Right lobe of liver (tissue), 6 donors: ENCODE measurements at regions not wholly inside any gene's neighbourhood (a gene's known extent, or its start where the extent isn't known, plus 50 kb on each side); places are given as distances from the start of the nearest gene placed in this dataset.

Source experiments
- ATAC-seq, 4 donors: fragments of 200-7000 bp; cut with Tn5 transposase; one replicate each; pipeline ENCODE4 v1.9.1; 2020; ENCODE audit warnings: mild to moderate bottlenecking in 4 of 4, moderate library complexity in 4 of 4
- DNase-seq, 3 donors: peaks; one replicate each; pipeline ENCODE4 v3.0.0-alpha.2; 2020
- H3K27ac ChIP-seq, 3 donors: fragments of 200-600 bp; one replicate each; pipeline ENCODE4 v1.8.0; 2022
- H3K27me3 ChIP-seq, 2 donors: fragments of 200-600 bp; one replicate each; pipeline ENCODE4 v1.8.0; 2022
- H3K36me3 ChIP-seq, 4 donors: fragments of 200-600 bp; sonication (generic) in 1 of 4; one replicate each; pipeline versions ENCODE4 v1.5.1 to v1.8.0; 2017 to 2022; ENCODE audit warnings: control low read depth in 1 of 4
- H3K4me1 ChIP-seq, 4 donors: fragments of 200-600 bp; sonication (generic) in 1 of 4; one replicate each; pipeline versions ENCODE4 v1.5.1 to v1.8.0; 2017 to 2022; ENCODE audit warnings: control low read depth in 1 of 4
- H3K4me3 ChIP-seq, 3 donors: fragments of 200-600 bp; one replicate each; pipeline ENCODE4 v1.8.0; 2022
- H3K9me3 ChIP-seq, 4 donors: fragments of 200-600 bp; sonication (generic) in 1 of 4; one replicate each; pipeline versions ENCODE4 v1.5.1 to v1.8.0; 2017 to 2022; ENCODE audit warnings: control low read depth in 1 of 4
- POLR2A ChIP-seq: fragments of 450-650 bp; IDR thresholded peaks from one replicate; pipeline ENCODE4 v1.6.1; 2017; ENCODE audit warnings: antibody characterized with exemption, mild to moderate bottlenecking
- WGBS: methylation state at CpG from one replicate; pipeline ENCODE4 v1.1.6; 2018; ENCODE audit warnings: low coverage, low lambda C conversion rate; ENCODE audit not compliant: insufficient coverage; ENCODE audit errors: missing lambda C conversion rate; 5-methylcytosine and 5-hydroxymethylcytosine counted together
- intact Hi-C, 2 donors: fragments of 100-400 bp; cut with DNase I; formaldehyde crosslinking; loops; one replicate each; pipeline versions ENCODE4 v1.11.2 to v1.14.1; 2022
- TF ChIP-seq, protein P1 (sequence below), 4 donors: fragments of 200-600 bp in 3 of 4; fragments of 450-650 bp in 1 of 4; IDR thresholded peaks; one replicate each; pipeline versions ENCODE4 v1.5.1 to v1.8.0; 2016 to 2022; ENCODE audit warnings: antibody characterized with exemption in 4 of 4, mild to moderate bottlenecking in 2 of 4
- donor health status: DM: no; HTN: yes; CAD: no.
- donor health status: DM: no; HTN: no; CAD: no.
- donor health status: DM: no; HTN: no; CAD: no.
- donor health status: DM: no; HTN: yes; CAD: no.
- donor health status: DM: no; HTN: yes; CAD: no.

DNA sequence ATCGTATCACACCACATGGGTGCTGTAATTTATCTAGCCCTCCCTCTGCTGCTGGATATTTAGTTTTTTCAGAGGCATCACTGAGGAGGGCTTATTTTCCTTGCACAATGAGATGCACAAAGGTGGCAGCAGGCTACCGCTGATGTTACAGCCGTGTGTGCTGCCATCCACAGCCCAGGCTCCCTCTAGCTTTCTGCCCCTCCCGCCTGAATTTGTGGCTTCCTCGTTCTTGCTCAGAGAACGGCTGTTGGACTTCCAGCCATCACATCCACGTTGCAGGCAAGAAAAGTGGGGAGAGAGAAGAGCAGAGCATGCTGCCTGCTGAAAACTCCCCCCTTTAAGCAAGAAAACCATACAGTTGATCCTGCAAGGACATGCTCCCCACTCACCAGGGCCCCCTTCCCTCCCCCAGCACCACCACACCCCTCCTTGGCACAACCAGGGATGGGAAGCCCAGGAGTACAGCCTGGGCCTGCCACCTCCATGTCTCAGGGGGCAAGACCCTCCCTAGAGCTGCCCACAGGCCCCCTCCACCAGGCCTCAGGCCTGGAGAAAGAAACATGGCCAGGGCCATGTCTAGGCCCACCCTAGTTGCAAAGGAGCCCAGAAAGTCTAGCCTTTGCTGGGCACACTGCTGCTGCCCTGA, 102.6 kb downstream of the MRPL14 start:
- H3K9me3 ChIP-seq, result no peaks in the 10 kb centered on the region
- no peaks in the 10 kb centered on the region for H3K36me3 ChIP-seq
- no peaks in the 10 kb centered on the region for H3K27me3 ChIP-seq
- no peak overlapping the region for H3K27ac ChIP-seq
- TF ChIP-seq, protein P1, sequence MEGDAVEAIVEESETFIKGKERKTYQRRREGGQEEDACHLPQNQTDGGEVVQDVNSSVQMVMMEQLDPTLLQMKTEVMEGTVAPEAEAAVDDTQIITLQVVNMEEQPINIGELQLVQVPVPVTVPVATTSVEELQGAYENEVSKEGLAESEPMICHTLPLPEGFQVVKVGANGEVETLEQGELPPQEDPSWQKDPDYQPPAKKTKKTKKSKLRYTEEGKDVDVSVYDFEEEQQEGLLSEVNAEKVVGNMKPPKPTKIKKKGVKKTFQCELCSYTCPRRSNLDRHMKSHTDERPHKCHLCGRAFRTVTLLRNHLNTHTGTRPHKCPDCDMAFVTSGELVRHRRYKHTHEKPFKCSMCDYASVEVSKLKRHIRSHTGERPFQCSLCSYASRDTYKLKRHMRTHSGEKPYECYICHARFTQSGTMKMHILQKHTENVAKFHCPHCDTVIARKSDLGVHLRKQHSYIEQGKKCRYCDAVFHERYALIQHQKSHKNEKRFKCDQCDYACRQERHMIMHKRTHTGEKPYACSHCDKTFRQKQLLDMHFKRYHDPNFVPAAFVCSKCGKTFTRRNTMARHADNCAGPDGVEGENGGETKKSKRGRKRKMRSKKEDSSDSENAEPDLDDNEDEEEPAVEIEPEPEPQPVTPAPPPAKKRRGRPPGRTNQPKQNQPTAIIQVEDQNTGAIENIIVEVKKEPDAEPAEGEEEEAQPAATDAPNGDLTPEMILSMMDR (IDR thresholded peaks at IDR 0.05), result no peak
- TF ChIP-seq POLR2A, result no peak
- ATAC-seq (no peak), DNase-seq (peak in 1 of 3 donors; percentile 4)
- H3K4me3 ChIP-seq, result no peak overlapping the region
- 82% methylated on average over 3 of the region's 7 CpGs for WGBS
- intact Hi-C loops, result no loop called here
- no peaks in the 10 kb centered on the region for H3K4me1 ChIP-seq

DNA sequence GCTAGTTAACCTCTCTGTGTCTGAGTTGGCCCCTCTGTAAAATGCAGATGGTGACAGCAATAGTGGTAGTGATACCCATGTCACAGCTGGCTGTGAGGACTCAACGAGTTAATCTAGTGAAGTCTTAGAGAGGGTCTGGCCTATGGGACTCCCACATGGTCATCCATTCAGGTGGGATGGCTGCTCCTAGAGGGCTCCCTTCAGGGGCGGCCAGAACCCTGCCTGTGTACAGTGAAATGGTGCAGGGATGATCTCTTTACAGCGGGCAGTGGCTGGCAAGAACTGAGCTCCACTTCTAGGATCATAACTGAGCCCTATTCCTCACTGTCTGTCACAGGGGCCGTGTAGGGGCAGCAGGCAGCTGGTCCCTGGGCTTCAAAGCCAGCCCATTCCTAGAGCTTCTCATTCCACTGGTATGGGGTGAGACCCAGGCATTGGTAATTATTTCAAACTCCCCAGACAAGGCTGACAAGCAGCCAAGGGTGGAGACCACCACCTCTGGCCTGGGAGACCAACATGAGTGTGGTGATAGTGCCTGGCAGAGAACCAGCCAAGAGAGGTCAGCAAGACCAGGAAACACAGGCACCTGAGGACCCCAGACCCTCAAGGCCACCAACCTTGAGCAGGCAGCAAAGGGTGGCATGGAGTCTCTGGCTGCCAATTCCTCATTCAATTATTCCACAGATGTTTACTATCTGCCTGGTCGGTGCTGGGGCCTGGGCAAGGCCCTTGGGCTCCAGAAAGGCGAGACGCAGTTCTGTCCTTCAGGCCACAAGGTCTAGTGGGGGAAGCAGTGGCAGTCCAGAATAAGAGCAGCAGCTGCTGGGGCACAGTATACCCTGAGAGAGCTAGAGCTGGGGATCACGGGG, 103.4 kb downstream of the MRPL14 start:
- Histone ChIP-seq H3K27me3 (no peaks in the 10 kb centered on the region), H3K4me3 (no peak overlapping the region), H3K36me3 (no peaks in the 10 kb centered on the region), H3K27ac (no peak overlapping the region), H3K9me3 (no peaks in the 10 kb centered on the region), H3K4me1 (no peaks in the 10 kb centered on the region)
- 59% methylated on average over 2 of the region's 8 CpGs for WGBS
- DNase-seq (peak in 1 of 3 donors; percentile 16), ATAC-seq (no peak)
- TF ChIP-seq, protein P1 (IDR thresholded peaks at IDR 0.05), result no peak
- no peak for TF ChIP-seq POLR2A
- intact Hi-C loops, result no loop called here

DNA sequence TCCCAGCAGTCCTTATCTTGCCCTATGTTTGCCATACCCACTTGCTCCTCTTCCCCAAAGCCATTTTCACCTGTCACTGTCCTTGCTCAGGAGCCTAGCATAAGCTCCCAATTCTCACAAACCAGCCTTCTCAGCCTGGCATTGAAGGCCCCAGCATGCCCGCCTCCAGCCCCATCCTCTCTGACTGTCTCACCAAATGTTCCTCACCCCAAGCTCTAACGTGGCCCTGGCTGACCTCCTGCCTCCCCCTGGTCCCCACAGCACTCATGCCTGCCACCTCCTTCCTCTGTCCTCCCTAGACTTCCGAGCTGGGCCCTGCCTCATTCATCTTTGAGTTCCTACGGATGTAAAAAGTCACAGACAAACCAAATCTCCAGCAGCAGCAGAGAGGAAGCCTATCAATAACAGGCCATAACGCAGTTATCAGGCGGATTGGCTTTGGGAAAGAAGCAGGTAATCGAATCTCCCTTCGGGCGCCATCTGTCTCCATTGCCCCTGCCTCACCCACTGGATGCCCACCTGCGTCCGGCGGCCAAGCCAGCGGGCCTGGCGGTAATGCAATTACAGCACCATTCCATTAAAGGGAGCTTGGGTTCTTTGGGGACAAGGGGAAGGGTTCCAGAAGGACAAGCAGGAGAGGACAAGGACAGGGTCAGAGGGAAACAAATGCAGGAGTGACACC, 104.4 kb downstream of the MRPL14 start:
- 75% methylated on average over 13 of the region's 14 CpGs for WGBS
- no peaks in the 10 kb centered on the region for H3K27me3 ChIP-seq
- TF ChIP-seq POLR2A, result no peak
- TF ChIP-seq, protein P1 (IDR thresholded peaks at IDR 0.05), result no peak
- H3K27ac ChIP-seq, result no peak overlapping the region
- peak in 1 of 3 donors; percentile 27 for DNase-seq
- no peaks in the 10 kb centered on the region for H3K9me3 ChIP-seq
- no peaks in the 10 kb centered on the region for H3K4me1 ChIP-seq
- no peak overlapping the region for H3K4me3 ChIP-seq
- no peaks in the 10 kb centered on the region for H3K36me3 ChIP-seq
- ATAC-seq, result no peak
- intact Hi-C loops, result no loop called here

DNA sequence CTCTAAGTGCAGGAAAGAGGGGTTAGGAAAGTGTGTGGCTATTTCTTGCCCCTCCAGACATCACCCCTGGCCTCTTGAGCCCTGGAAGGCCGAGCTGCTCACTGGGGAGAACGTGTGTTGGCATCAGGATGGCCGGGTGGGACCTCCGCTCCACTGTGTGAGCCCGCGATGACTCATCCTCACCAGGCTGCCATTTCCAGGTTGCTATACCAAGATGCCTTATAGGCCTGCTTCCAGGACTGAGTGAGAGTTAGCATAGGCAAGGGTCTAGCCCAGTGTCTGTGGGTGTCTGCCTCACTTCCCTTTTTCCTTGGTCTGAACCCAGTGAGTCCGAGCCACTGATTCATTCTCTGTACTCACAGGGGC, 105.0 kb downstream of the MRPL14 start:
- Histone ChIP-seq H3K9me3 (no peaks in the 10 kb centered on the region), H3K4me1 (no peaks in the 10 kb centered on the region), H3K36me3 (no peaks in the 10 kb centered on the region), H3K4me3 (no peak overlapping the region), H3K27me3 (no peaks in the 10 kb centered on the region), H3K27ac (no peak overlapping the region)
- intact Hi-C loops, result no loop called here
- peak in 1 of 3 donors; percentile 22 for DNase-seq
- ATAC-seq, result peak in 1 of 4 donors; percentile 17
- TF ChIP-seq, protein P1 (IDR thresholded peaks at IDR 0.05), result no peak
- 60% methylated on average over 2 of the region's 7 CpGs for WGBS
